ENCODE measurements at regions not wholly inside any gene's neighbourhood (a gene's known extent, or its start where the extent isn't known, plus 50 kb on each side); places are given as distances from the start of the nearest gene placed in this dataset.

- TF ChIP-seq CHD7 (IDR thresholded peaks at IDR 0.05; ENCODE audit: insufficient replicate concordance, low read length) = no peak
Measured at GRCh38 chr5:58403822-58404433, 56.0 kb downstream of the PLK2 start (continued).

Data from H1 (cell line).